DMS153 treated with DMSO at 0.1 percent for 48 hours (cell line): ENCODE measurements at regions not wholly inside any gene's neighbourhood (a gene's known extent, or its start where the extent isn't known, plus 50 kb on each side); places are given as distances from the start of the nearest gene placed in this dataset.

ENCODE experiments used
- DNase-seq: peaks from one replicate; lab custom pipeline; 2025; ENCODE audit not compliant: unreplicated experiment; lab: John Stamatoyannopoulos, UW

DNA sequence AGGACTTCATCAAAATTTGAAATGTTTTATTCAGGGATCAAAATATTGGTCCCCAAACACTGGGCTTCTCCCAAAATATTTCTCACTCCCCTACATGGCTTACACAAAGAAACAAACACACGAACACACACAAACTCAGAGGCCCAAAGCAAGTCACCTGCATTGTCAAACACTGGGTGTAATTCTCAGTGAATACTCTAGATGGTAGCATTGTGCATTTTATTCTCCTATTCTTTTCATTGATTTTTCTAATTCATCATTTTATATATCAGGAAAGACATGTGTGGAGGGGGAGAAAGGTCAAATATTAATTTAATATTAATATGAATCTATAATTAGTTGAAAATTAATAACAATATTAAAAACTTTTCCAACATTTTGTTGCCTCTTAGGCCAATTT lies 72.3 kb upstream of the TNMD start:
- DNase-seq: peak; percentile 0

DNA sequence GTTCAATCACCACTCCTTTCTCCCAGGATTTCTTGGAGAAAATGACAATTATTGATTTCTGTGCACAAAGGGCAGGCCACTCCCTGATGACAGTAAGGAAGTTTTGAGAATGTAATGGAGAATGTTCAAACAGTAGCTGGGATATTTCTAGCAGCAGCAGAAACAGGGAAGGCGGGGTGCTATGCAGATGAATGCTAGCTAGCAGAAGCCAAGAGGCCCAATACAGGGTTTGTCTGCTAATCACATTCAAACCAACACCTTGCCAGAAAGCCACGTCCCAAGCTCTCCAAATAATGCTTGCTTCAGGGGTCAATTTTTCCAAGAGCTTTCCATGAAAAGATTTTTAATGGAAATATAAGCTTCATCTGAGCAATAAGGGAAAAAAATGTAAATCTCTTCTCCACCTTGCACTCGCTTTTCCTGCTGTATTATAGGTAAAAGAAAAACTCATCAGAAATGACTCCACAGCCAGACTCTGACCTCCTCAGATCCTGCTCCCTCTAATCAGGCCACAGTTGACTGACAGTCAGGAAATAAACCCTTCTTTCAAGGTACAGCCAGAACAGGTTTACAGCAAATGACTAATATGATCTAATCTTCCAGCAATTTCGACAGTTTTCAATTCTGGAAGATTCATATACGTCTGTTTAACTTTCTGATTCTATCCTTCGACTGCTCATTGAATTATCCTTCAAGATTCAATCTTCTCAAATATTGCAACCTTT lies 84.7 kb upstream of the PCDH19 start:
- DNase-seq: no peak

DNA sequence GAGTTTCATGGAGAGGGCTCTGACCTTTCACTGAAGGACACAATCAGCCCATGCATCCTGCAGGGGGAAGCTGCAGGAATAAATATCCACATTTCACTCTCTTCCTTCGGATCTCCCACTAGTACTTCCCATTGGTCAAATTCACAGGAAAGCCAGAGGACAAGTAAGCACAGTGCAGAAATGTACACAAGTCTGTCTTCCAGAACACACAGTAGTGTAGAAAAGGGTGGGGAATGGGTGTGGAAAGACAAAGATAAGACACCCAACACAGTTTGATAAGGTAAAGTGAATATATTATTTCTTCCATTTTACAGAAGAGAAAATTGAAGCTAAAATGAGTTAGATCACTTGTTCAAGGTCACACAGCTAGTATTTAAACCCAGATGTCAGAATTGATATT lies 81.1 kb upstream of the PCDH19 start:
- no peak for DNase-seq

DNA sequence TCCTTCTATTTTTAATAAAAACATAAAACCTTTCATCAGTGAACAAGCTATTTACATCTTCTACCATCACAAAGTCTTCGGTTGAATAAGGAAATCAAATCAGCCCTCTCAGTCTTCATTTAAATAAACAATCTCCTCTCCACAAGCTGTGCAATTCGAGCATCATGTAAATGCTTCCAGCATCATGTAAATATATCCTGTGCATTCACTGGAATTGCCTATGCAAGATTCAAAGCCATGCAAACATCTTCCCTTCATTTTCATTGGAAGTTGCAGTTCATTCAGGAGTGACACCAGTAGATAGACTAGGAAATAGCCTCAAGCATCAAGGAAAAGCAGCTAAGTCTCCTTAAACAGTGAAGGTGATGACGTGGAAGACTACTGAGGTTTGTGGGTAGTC lies 77.7 kb upstream of the PCDH19 start:
- no peak for DNase-seq

DNA sequence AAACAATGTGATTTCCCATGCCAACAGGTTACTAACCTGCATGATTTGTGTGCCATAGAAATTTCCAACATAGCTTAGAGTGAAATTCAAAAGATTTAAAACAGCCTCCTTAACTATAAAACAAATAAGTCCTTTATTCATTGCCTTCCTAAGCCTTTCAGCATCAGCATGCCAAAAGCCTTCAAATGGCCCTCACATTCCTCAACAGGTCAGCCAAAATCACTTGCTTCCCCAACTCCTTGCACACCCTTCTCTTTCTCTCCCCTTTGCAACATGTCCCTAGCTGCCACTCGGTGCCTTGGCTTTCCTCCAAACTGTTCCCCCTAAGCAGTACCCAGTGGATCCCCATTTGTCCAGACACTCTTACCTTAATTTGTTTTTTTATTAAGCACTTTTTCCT lies 74.9 kb upstream of the PCDH19 start:
- no peak for DNase-seq

DNA sequence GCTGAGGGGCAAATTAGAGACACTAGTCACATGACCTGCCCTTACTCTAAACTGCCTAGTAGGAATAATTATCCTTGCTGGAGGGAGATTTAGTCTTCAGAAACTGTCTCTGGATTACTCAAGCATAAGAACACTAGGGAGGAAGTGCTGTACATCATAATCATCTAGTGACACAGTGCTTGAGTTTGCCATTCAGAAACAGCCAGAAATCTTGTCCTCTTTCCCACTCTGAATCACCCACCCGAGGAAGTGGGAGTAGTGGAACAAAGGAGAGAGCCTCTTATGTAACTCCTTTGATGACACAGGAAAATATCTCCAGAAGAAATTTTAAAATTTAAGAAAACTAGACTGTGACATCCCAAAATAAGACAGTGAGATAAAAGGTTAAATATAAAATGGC lies 69.3 kb upstream of the PCDH19 start:
- no peak for DNase-seq

DNA sequence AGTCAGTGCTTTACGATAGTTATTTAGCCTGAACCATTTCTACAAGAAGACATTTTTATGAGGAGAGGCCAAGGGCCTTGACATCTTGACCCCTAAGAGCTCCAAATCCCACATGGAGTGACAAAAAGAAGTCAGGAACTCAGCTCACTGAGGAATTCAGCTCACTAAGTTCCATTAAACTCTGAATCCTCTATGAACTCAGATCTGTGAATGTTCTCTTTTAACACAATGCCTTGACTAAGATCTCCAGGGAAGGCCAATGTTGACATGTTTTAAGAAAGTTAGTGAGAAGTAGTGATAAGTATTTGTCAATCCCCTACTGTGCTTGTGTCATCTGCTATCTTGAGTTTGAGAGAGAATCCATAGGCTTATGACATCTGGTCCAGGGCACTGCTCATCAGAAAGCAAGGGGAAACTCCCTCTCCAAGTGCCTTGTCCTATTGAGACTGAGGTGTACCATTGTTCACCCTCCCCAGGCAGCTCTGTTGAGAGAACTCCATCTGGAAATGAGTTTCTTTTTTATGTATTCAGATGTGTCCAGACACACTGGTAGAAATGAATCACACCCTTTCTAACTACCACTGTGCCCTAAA lies 68.7 kb upstream of the PCDH19 start:
- no peak for DNase-seq

DNA sequence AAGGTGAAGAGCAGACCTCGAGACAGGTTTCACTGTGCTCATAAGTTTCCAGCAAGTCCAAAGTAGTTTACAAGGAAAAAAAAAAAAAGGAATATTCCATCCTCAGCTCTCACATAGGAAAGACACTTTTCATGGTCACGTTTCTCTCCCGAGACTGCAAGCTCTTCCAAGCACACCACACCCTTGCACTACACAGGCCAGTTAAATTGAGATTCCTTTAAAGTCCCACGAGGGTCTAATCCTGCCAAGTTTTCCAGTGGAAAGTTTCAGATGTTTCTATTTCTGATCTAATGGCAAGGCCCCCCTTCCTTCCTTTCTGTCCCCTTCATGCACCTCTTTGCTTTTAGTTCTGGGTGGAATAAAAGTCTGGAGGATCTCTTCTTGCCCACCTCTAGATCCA lies 67.9 kb upstream of the PCDH19 start:
- DNase-seq: no peak

DNA sequence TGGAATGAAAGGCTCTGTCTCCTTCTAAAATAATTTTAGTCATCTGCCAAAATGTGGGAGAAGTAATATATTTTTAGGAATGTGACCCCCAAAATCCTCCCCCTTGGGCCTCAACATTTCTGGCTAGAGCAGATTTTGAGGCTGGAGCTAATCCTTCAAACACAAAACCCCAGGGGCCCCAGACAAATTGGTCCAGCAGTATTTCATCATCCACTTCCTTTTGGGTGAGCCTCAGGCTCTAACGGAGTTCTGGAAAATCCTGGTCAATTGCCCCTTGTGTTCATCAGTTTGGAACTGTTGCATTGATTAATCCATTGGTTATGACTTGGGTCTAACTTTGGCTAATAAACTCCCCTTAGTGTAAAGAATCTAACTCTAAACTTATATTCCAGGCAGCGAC lies 67.4 kb upstream of the PCDH19 start:
- no peak for DNase-seq
